Type B pancreatic cell (in vitro differentiated cells): ENCODE measurements at regions not wholly inside any gene's neighbourhood (a gene's known extent, or its start where the extent isn't known, plus 50 kb on each side); places are given as distances from the start of the nearest gene placed in this dataset.

Source experiments
- DNase-seq: peaks from one replicate; pipeline ENCODE4 v3.0.0; 2021; ENCODE audit warnings: mixed read lengths; ENCODE audit not compliant: unreplicated experiment; ENCODE audit errors: extremely low spot score
- H3K27ac Mint-ChIP-seq: 2 replicates; pipeline ENCODE4 v1.8.0; 2021; ENCODE audit warnings: mild to moderate bottlenecking, mixed read lengths
- H3K27me3 Mint-ChIP-seq: 2 replicates; pipeline ENCODE4 v1.8.0; 2021; ENCODE audit warnings: mixed read lengths
- H3K36me3 Mint-ChIP-seq: 2 replicates; pipeline ENCODE4 v1.8.0; 2021; ENCODE audit warnings: mixed read lengths
- H3K4me1 Mint-ChIP-seq: one replicate; pipeline ENCODE4 v1.8.0; 2021; ENCODE audit warnings: mixed read lengths; ENCODE audit not compliant: unreplicated experiment
- H3K4me3 Mint-ChIP-seq: 2 replicates; pipeline ENCODE4 v1.8.0; 2021; ENCODE audit warnings: mild to moderate bottlenecking, mixed read lengths
- H3K9me3 Mint-ChIP-seq: 2 replicates; pipeline ENCODE4 v1.8.0; 2021; ENCODE audit warnings: mixed read lengths
- TF ChIP-seq, protein P1 (sequence below): fragments of 200-600 bp; sonication (generic); conservative IDR thresholded peaks from 2 replicates; pipeline ENCODE4 v1.5.0; 2021; ENCODE audit warnings: antibody characterized with exemption, mild to moderate bottlenecking

DNA sequence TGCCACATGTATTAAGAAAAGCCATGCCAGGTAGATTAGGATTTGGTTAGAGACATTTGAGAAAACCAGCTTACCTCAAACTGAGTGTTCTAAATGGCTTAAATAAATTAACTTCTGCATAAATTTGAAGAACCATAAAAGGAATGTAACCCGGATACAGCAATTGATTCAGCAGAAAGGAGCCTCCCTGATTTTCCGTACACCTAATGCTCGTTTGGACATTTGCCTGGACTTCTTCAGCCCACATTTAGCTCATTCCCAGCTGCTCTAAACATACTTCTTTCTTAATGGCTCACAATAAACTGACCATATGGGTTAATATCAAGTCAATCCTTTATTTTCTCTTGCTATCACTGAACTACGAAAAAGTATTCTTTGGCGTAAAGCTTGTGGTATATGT lies 392.4 kb downstream of the ZNF516 start:
- Mint-ChIP-seq H3K4me3 (no peak overlapping the region), H3K4me1 (peaks cover 9% of the 10 kb centered on the region), H3K36me3 (no peaks in the 10 kb centered on the region), H3K27ac (no peak overlapping the region), H3K9me3 (peaks cover 5% of the 10 kb centered on the region), H3K27me3 (peaks cover 3% of the 10 kb centered on the region)
- no peak for DNase-seq
- TF ChIP-seq, protein P1, sequence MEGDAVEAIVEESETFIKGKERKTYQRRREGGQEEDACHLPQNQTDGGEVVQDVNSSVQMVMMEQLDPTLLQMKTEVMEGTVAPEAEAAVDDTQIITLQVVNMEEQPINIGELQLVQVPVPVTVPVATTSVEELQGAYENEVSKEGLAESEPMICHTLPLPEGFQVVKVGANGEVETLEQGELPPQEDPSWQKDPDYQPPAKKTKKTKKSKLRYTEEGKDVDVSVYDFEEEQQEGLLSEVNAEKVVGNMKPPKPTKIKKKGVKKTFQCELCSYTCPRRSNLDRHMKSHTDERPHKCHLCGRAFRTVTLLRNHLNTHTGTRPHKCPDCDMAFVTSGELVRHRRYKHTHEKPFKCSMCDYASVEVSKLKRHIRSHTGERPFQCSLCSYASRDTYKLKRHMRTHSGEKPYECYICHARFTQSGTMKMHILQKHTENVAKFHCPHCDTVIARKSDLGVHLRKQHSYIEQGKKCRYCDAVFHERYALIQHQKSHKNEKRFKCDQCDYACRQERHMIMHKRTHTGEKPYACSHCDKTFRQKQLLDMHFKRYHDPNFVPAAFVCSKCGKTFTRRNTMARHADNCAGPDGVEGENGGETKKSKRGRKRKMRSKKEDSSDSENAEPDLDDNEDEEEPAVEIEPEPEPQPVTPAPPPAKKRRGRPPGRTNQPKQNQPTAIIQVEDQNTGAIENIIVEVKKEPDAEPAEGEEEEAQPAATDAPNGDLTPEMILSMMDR, result no peak

DNA sequence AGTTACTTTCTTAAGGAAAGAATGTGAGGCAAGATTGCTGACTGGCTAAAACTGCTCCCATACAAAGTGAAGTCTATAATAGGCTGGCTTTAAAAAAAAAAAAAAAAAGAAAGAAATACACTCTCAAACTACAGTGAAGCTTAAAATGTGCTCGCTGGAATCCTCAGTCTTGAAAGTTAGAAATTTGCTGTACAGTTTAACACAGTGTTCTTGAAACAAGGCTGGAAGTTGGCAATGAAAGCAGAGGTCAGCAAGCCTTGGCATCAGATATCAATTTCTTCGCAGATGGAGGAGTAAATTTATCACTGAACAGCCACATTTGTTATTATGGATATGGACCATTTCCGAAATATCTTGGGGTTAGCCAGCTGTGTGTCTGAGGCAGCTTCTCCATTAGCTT lies 392.9 kb downstream of the ZNF516 start:
- peaks cover 9% of the 10 kb centered on the region for H3K4me1 Mint-ChIP-seq
- H3K4me3 Mint-ChIP-seq, result no peak overlapping the region
- no peaks in the 10 kb centered on the region for H3K36me3 Mint-ChIP-seq
- peaks cover 3% of the 10 kb centered on the region for H3K27me3 Mint-ChIP-seq
- H3K9me3 Mint-ChIP-seq, result peaks cover 5% of the 10 kb centered on the region
- no peak overlapping the region for H3K27ac Mint-ChIP-seq
- no peak for DNase-seq
- TF ChIP-seq, protein P1, result no peak

DNA sequence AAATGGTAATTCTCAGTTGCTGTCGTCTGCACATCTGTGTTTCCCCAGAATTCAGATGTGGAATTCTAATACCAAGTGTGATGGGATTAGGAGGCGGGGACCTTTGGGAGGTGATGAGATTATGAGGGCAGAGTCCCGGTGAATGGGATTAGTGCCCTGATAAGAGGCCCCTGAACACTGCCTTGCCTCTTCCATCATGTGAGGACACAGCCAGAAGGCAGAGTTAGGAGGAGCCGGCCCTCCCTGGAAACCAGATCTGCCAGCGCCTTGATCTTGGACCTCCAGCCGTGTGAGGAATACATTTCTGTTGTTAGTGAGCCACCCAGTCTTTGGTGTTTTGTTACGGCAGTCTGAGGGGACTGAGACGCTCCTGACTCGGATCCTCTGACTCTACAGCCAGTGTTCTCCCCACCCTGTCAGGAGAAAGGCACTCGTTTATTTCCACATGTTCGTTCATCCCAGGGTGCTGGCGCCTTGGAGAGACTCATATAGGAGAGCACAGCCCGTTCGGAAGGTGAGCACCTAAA lies 395.0 kb downstream of the ZNF516 start:
- no peak overlapping the region for H3K4me3 Mint-ChIP-seq

DNA sequence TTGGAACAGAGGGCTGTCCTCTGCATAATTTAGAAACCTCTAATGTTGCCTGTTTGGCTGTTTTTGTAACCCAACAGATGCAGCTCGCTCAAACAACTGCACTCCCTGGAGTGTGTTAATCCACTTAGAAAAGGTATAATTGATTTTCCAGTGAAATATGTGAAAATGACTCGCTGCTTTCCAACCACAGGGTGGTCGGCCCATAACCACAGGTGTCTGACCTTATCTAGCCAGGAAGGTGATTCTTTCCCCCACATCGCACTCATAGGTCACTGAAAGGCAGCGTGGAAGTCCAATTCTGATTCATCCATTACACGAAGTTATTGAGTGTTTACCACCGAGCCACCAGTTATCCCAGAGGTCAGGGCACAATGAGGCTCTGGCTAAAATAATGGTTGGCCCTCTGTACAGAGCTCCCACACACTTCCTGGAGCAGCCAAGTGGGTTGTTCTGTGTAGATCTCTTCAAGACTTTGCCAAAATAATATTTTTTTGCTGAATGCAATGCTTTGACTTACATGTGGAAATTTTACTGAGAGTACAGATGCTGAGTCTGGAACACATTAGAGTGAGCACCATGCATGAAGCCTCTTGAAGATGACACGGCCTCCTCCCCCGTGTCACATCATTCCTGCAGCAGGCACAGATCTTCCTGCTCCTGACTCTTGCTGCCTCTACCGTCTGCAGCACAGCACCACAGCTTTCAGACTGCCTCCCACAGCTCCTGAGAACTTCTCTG lies 396.2 kb downstream of the ZNF516 start:
- peaks cover 3% of the 10 kb centered on the region for H3K27me3 Mint-ChIP-seq
- H3K9me3 Mint-ChIP-seq, result peaks cover 9% of the 10 kb centered on the region
- TF ChIP-seq, protein P1, result no peak
- peaks cover 9% of the 10 kb centered on the region for H3K4me1 Mint-ChIP-seq
- no peaks in the 10 kb centered on the region for H3K36me3 Mint-ChIP-seq
- DNase-seq, result no peak
- no peak overlapping the region for H3K4me3 Mint-ChIP-seq
- no peak overlapping the region for H3K27ac Mint-ChIP-seq

More for the DNA sequence above, 395.0 kb downstream of the ZNF516 start:
- DNase-seq, result no peak
- Mint-ChIP-seq H3K27ac (no peak overlapping the region), H3K36me3 (no peaks in the 10 kb centered on the region), H3K9me3 (peaks cover 5% of the 10 kb centered on the region), H3K4me1 (peaks cover 9% of the 10 kb centered on the region), H3K27me3 (peaks cover 3% of the 10 kb centered on the region)
- TF ChIP-seq, protein P1, result no peak

DNA sequence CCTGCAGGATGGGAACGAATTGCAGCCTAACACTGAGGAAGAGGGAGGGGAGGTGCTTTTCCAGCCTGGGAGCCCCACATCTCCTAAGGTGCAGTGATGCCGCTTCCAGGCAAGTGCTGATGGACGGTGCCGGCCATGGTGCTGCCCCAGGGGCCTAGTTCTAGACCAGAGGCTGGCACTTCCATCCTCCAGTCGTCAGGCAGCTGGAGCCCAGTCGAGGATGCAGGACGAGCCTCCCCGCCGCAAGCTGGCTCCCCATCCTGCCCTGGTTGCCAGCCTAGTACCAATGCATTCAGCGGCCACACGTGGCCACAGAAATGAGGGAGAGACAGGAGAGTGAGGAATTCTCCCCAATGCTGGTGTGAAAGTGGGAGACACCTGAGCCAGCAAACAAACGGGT lies 413.5 kb downstream of the ZNF516 start:
- no peak overlapping the region for H3K27ac Mint-ChIP-seq
- DNase-seq, result no peak
- no peaks in the 10 kb centered on the region for H3K27me3 Mint-ChIP-seq
- TF ChIP-seq, protein P1, result no peak
- no peak overlapping the region for H3K4me3 Mint-ChIP-seq
- no peaks in the 10 kb centered on the region for H3K36me3 Mint-ChIP-seq
- no peaks in the 10 kb centered on the region for H3K4me1 Mint-ChIP-seq
- peaks cover 5% of the 10 kb centered on the region for H3K9me3 Mint-ChIP-seq
